Testis (tissue), 2 donors: ENCODE measurements at regions not wholly inside any gene's neighbourhood (a gene's known extent, or its start where the extent isn't known, plus 50 kb on each side); places are given as distances from the start of the nearest gene placed in this dataset.

Experiments
- DNase-seq: peaks from one replicate; pipeline ENCODE4 v3.0.0-alpha.2; 2019
- H3K27ac ChIP-seq, 2 donors: fragments of 200-600 bp; sonication (generic); one replicate each; pipeline ENCODE4 v1.5.1; 2019
- H3K27me3 ChIP-seq: fragments of 200-600 bp; sonication (generic); one replicate; pipeline ENCODE4 v1.5.1; 2019
- H3K36me3 ChIP-seq: fragments of 200-600 bp; sonication (generic); one replicate; pipeline ENCODE4 v1.5.1; 2017; ENCODE audit warnings: low read depth; ENCODE audit errors: missing control alignments
- H3K4me1 ChIP-seq: fragments of 200-600 bp; sonication (generic); one replicate; pipeline ENCODE4 v1.5.1; 2019
- H3K4me3 ChIP-seq, 2 donors: fragments of 200-600 bp; sonication (generic); one replicate each; pipeline ENCODE4 v1.5.1; 2017 to 2019
- H3K9me3 ChIP-seq: fragments of 200-600 bp; sonication (generic); one replicate; pipeline ENCODE4 v1.5.1; 2017
- POLR2A ChIP-seq: fragments of 450-650 bp; IDR thresholded peaks from one replicate; pipeline ENCODE4 v1.6.1; 2017; ENCODE audit warnings: antibody characterized with exemption, mild to moderate bottlenecking, moderate library complexity
- WGBS, 2 donors: methylation state at CpG; one replicate each; pipeline ENCODE4 v1.1.5; 2018; 5-methylcytosine and 5-hydroxymethylcytosine counted together
- intact Hi-C: fragments of 100-400 bp; cut with DNase I; formaldehyde crosslinking; loops from one replicate; pipeline ENCODE4 v1.15.1; 2023; ENCODE audit warnings: low total_unique reads
- TF ChIP-seq, protein P1 (sequence below), 3 experiments: fragments of 450-650 bp in 2 of 3; fragments of 200-600 bp in 1 of 3; sonication (generic) in 1 of 3; IDR thresholded peaks; one replicate each; pipeline ENCODE4 v1.5.1; 2016 to 2019; ENCODE audit warnings: antibody characterized with exemption in 3 of 3, mild to moderate bottlenecking in 2 of 3, moderate library complexity in 1 of 3

DNA sequence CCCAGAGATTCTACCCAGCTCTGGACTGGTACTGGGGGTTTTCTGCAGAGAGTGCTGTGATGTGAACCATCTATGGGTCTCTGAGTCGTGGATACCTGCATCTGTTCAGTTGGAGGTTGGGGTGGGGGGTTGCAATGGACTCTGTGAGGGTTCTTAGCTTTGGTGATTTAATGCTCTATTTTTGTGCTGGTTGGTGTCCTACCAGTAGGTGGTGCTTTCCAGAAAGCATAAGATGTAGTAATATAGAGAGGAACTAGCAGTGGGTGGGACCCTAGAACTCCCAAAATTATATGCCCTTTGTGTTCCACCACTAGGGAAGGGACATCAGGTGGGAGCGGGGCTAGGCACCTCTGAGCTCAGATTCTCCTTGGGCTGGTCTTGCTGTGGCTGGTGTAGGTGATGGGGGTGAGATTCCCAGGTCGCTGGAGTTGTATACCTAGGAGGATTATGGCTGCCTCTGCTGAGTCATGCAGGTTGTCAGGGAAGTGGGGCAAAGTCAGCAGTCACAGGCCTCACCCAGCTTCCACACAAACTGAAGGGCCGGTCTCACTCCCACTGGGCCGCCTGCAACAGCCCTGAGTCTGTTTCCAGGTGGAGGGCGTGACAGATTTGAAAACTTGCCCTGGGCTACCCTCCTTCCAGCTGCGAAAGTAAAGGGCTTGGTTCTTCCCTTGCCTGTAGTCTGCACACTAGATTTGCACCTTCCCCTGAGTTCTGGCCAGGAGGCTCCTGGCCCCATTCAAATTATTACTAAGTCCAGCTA lies 573.0 kb upstream of the SLITRK1 start:
- DNase-seq: no peak
- no peak overlapping the region for H3K4me3 ChIP-seq
- H3K27me3 ChIP-seq: no peaks in the 10 kb centered on the region
- no peaks in the 10 kb centered on the region for H3K9me3 ChIP-seq
- H3K4me1 ChIP-seq: no peaks in the 10 kb centered on the region
- intact Hi-C loops: no loop called here
- 89 to 92% methylated on average over 3 to 7 of the region's 7 CpGs for WGBS, 2 donors
- no peak for TF ChIP-seq POLR2A
- TF ChIP-seq, protein P1, sequence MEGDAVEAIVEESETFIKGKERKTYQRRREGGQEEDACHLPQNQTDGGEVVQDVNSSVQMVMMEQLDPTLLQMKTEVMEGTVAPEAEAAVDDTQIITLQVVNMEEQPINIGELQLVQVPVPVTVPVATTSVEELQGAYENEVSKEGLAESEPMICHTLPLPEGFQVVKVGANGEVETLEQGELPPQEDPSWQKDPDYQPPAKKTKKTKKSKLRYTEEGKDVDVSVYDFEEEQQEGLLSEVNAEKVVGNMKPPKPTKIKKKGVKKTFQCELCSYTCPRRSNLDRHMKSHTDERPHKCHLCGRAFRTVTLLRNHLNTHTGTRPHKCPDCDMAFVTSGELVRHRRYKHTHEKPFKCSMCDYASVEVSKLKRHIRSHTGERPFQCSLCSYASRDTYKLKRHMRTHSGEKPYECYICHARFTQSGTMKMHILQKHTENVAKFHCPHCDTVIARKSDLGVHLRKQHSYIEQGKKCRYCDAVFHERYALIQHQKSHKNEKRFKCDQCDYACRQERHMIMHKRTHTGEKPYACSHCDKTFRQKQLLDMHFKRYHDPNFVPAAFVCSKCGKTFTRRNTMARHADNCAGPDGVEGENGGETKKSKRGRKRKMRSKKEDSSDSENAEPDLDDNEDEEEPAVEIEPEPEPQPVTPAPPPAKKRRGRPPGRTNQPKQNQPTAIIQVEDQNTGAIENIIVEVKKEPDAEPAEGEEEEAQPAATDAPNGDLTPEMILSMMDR (IDR thresholded peaks at IDR 0.05): no peak
- no peak overlapping the region for H3K27ac ChIP-seq
- no peaks in the 10 kb centered on the region for H3K36me3 ChIP-seq

DNA sequence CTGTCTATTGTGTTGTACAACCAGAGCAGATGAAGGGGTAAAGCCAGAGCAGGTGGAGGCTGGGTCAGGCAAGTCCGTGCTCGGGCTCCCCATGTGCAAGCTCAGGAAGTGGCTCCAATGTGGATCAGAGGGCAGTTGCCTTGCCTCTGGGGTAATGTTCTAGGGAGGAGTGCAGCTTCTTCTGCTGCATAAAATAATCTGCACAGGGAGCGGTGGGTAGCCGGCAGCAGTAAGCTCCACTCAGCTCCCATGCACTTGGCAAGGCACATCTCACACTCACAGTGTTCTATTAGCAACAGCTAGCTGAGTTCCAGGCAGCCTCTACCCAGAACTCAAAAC lies 565.3 kb upstream of the SLITRK1 start:
- Histone ChIP-seq H3K36me3 (no peaks in the 10 kb centered on the region), H3K9me3 (no peaks in the 10 kb centered on the region), H3K27me3 (no peaks in the 10 kb centered on the region), H3K4me3 (no peak overlapping the region), H3K4me1 (no peaks in the 10 kb centered on the region), H3K27ac (no peak overlapping the region)
- no peak for TF ChIP-seq POLR2A
- TF ChIP-seq, protein P1 (IDR thresholded peaks at IDR 0.05): no peak
- no peak for DNase-seq
- intact Hi-C loops: no loop called here
- WGBS, 2 donors: 79 to 95% methylated on average over 4 of the region's 4 CpGs

DNA sequence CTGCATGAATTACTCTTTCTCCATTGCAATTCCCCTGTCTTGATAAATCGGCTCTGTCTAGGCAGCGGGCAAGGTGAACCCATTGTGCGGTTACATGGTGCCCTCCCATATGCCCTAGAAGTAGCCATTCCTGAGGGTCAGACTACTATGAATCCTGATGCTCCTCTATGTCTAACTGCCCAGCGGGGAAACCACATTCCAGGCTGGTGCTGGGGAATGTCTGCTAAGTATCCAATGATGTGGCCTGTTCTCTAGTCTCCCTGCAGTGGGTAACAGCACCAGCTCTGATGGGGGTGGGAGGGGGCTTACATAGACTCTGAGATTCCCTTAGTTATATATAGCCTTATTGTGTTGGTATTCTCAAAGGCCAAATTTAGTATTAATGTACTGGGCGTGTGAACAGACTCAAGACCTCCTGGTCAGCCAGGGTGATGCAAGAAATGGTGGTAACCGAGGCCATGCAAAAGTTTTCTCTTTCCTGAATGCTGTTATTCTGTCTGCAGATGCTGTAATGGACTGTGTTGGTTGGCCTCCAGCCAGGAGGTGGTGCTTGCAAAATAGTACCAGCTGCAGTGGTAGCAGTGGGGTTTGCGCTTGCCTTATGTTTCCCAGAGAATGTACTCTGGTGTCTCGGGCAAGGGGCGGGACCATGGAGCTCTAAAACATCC lies 564.8 kb upstream of the SLITRK1 start:
- H3K9me3 ChIP-seq: no peaks in the 10 kb centered on the region
- no peak overlapping the region for H3K27ac ChIP-seq
- no peaks in the 10 kb centered on the region for H3K4me1 ChIP-seq
- H3K4me3 ChIP-seq: no peak overlapping the region
- intact Hi-C loops: no loop called here
- no peak for DNase-seq
- H3K36me3 ChIP-seq: no peaks in the 10 kb centered on the region
- TF ChIP-seq, protein P1 (IDR thresholded peaks at IDR 0.05): no peak
- TF ChIP-seq POLR2A: no peak
- H3K27me3 ChIP-seq: no peaks in the 10 kb centered on the region
- 90 to 91% methylated on average over 9 of the region's 9 CpGs for WGBS, 2 donors

DNA sequence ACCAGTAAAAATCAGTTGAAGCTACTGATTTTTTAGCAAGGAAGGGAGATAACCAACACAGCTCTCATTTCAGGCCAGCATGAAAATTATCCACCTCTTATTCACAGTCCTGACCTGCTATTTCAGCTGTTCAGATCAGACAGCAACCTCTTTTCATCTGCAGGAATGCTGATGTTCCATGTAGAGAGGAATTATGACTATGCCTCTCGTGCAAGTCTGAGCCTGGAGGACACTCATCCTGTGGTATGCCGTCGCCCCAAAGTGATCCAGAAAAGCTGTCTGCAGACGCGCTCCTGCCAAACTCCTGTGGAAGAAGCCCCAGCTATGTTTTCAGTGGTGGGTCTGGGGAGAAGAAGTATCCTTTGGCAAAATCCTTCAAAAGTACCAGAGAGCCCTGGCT lies 563.5 kb upstream of the SLITRK1 start:
- H3K9me3 ChIP-seq: no peaks in the 10 kb centered on the region
- 88 to 92% methylated on average over 5 of the region's 5 CpGs for WGBS, 2 donors
- H3K4me1 ChIP-seq: no peaks in the 10 kb centered on the region
- no peak for DNase-seq
- intact Hi-C loops: no loop called here
- H3K27me3 ChIP-seq: no peaks in the 10 kb centered on the region
- no peaks in the 10 kb centered on the region for H3K36me3 ChIP-seq
- no peak overlapping the region for H3K27ac ChIP-seq
- H3K4me3 ChIP-seq: no peak overlapping the region
- TF ChIP-seq, protein P1 (IDR thresholded peaks at IDR 0.05): no peak
- TF ChIP-seq POLR2A: no peak

DNA sequence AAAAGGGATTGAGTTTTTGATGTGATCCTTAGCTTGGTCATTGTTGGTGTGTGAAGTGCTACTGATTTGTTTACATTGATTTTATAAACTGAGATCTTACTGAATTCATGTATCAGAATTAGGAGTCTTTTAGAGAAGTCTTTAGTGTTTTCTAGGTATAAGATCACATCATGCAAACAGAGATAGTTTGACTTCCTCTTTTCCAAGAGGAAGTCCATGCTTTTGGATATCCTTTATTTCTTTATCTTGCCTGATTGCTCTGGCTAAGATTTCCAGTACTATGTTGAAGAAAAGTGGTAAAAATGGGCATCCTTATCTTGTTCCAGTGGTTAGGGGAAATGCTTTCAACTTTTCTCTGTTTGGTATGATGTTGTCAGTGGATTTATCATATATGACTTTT lies 561.2 kb upstream of the SLITRK1 start:
- Histone ChIP-seq H3K4me3 (no peak overlapping the region), H3K36me3 (no peaks in the 10 kb centered on the region), H3K27ac (no peak overlapping the region), H3K27me3 (no peaks in the 10 kb centered on the region), H3K9me3 (no peaks in the 10 kb centered on the region), H3K4me1 (no peaks in the 10 kb centered on the region)
- TF ChIP-seq, protein P1 (IDR thresholded peaks at IDR 0.05): no peak
- TF ChIP-seq POLR2A: no peak
- intact Hi-C loops: no loop called here
- no peak for DNase-seq
